ENCODE measurements at regions not wholly inside any gene's neighbourhood (a gene's known extent, or its start where the extent isn't known, plus 50 kb on each side); places are given as distances from the start of the nearest gene placed in this dataset.

DNA sequence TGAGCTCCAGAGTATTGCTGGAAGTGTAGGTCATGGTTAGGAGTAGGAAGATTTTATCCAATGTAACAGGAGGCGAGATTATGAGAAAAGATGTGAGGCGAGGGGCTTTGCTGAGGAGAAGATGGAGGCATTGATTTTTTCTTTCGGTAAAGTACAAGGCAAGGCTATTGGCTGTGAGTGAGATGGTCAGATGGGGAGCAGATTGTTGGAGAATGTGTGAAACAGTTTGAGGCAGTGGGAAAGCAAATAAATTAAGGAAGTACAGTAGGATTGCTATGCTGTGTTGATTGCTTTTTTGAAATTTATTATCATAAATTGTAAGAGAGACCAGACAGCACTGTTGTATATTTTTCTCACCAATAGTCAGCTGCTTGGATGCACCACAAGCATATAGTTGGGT lies 173.3 kb downstream of the KCNE4 start:
- TF ChIP-seq ZNF217 (IDR thresholded peaks at IDR 0.05) (no peak), POLR2AphosphoS5 (IDR thresholded peaks at IDR 0.05; ENCODE audit: low read length) (no peak), SPI1 (IDR thresholded peaks at IDR 0.05; ENCODE audit: borderline replicate concordance, insufficient read depth, low read depth, low read length) (no peak), SP1 (IDR thresholded peaks at IDR 0.05; ENCODE audit: low read depth, low read length) (no peak), TBL1XR1 (IDR thresholded peaks at IDR 0.05; ENCODE audit: low read depth, low read length) (no peak), HCFC1 (IDR thresholded peaks at IDR 0.05; ENCODE audit: low read length) (no peak), TAF1 (IDR thresholded peaks at IDR 0.05; ENCODE audit: borderline replicate concordance, low read depth, low read length) (no peak), MYB (IDR thresholded peaks at IDR 0.05; ENCODE audit: borderline replicate concordance, low read depth, low read length) (no peak), SUZ12 (IDR thresholded peaks at IDR 0.05; ENCODE audit: unreplicated experiment) (no peak)
- TF ChIP-seq, protein P1, sequence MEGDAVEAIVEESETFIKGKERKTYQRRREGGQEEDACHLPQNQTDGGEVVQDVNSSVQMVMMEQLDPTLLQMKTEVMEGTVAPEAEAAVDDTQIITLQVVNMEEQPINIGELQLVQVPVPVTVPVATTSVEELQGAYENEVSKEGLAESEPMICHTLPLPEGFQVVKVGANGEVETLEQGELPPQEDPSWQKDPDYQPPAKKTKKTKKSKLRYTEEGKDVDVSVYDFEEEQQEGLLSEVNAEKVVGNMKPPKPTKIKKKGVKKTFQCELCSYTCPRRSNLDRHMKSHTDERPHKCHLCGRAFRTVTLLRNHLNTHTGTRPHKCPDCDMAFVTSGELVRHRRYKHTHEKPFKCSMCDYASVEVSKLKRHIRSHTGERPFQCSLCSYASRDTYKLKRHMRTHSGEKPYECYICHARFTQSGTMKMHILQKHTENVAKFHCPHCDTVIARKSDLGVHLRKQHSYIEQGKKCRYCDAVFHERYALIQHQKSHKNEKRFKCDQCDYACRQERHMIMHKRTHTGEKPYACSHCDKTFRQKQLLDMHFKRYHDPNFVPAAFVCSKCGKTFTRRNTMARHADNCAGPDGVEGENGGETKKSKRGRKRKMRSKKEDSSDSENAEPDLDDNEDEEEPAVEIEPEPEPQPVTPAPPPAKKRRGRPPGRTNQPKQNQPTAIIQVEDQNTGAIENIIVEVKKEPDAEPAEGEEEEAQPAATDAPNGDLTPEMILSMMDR (IDR thresholded peaks at IDR 0.05 in 2 of 3, conservative IDR thresholded peaks at IDR 0.05 in 1 of 3; ENCODE audit: control insufficient read depth in 2 of 3, extremely low read depth in 1 of 3, insufficient read depth in 1 of 3, low read depth in 3 of 3, low read length in 3 of 3): no peak
- TF ChIP-seq, protein P2, sequence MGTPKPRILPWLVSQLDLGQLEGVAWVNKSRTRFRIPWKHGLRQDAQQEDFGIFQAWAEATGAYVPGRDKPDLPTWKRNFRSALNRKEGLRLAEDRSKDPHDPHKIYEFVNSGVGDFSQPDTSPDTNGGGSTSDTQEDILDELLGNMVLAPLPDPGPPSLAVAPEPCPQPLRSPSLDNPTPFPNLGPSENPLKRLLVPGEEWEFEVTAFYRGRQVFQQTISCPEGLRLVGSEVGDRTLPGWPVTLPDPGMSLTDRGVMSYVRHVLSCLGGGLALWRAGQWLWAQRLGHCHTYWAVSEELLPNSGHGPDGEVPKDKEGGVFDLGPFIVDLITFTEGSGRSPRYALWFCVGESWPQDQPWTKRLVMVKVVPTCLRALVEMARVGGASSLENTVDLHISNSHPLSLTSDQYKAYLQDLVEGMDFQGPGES (IDR thresholded peaks at IDR 0.05): no peak

Measured in GM12878 (cell line).